DND-41 (cell line): ENCODE measurements at regions not wholly inside any gene's neighbourhood (a gene's known extent, or its start where the extent isn't known, plus 50 kb on each side); places are given as distances from the start of the nearest gene placed in this dataset.

Experiments used
- ATAC-seq: fragments of 200-7000 bp; cut with Tn5 transposase; 3 replicates; pipeline ENCODE4 v1.9.1; 2021; ENCODE audit warnings: low read depth; ENCODE audit not compliant: insufficient read depth
- DNase-seq: peaks from one replicate; pipeline ENCODE4 v3.0.0-alpha.2; 2020
- H2AFZ ChIP-seq: 2 replicates; pipeline ENCODE4 v1.6.0; 2012; ENCODE audit warnings: low read depth, low read length
- H3K27ac ChIP-seq: 2 replicates; pipeline ENCODE4 v1.5.1; 2012; ENCODE audit warnings: low read length, inconsistent platforms
- H3K27me3 ChIP-seq: fragments of 200-600 bp; sonication (generic); 2 replicates; pipeline ENCODE4 v1.6.0; 2012; ENCODE audit warnings: low read length, mild to moderate bottlenecking, inconsistent platforms; ENCODE audit not compliant: insufficient read depth, poor library complexity
- H3K36me3 ChIP-seq: 2 replicates; pipeline ENCODE4 v1.5.1; 2012; ENCODE audit warnings: low read length, inconsistent platforms; ENCODE audit not compliant: insufficient read depth
- H3K4me1 ChIP-seq: 2 replicates; pipeline ENCODE4 v1.5.1; 2012; ENCODE audit warnings: mild to moderate bottlenecking, low read length; ENCODE audit not compliant: insufficient read depth
- H3K4me2 ChIP-seq: 2 replicates; pipeline ENCODE4 v1.6.0; 2012; ENCODE audit warnings: mild to moderate bottlenecking, moderate library complexity, low read length, inconsistent platforms; ENCODE audit not compliant: insufficient read depth
- H3K4me3 ChIP-seq, 2 experiments: fragments of 200-600 bp in 1 of 2; shearing (Covaris generic) in 1 of 2; 2 replicates each; pipeline ENCODE4 v1.5.1; 2012 to 2016; ENCODE audit warnings: inconsistent platforms in 2 of 2, low read length in 2 of 2, mild to moderate bottlenecking in 2 of 2, low read depth in 1 of 2, moderate library complexity in 1 of 2
- H3K79me2 ChIP-seq: 2 replicates; pipeline ENCODE4 v1.6.0; 2012; ENCODE audit warnings: low read length, inconsistent platforms; ENCODE audit not compliant: insufficient read depth
- H3K9ac ChIP-seq: 2 replicates; pipeline ENCODE4 v1.6.0; 2012; ENCODE audit warnings: low read depth, mild to moderate bottlenecking, inconsistent platforms, low read length, moderate library complexity
- H3K9me3 ChIP-seq: 2 replicates; pipeline ENCODE4 v1.5.1; 2012; ENCODE audit warnings: low read length, moderate library complexity, mild to moderate bottlenecking, inconsistent platforms; ENCODE audit not compliant: insufficient read depth, severe bottlenecking
- H4K20me1 ChIP-seq: 2 replicates; pipeline ENCODE4 v1.6.0; 2012; ENCODE audit warnings: low read length; ENCODE audit not compliant: insufficient read depth
- EZH2 ChIP-seq: IDR thresholded peaks from 3 replicates; pipeline ENCODE4 v1.6.1; 2012; ENCODE audit warnings: borderline replicate concordance, low read depth, mild to moderate bottlenecking, moderate library complexity, low read length, inconsistent platforms; ENCODE audit not compliant: severe bottlenecking
- TF ChIP-seq, protein P1 (sequence below): IDR thresholded peaks from 2 replicates; pipeline ENCODE4 v1.5.1; 2012; ENCODE audit warnings: borderline replicate concordance, low read length, moderate library complexity, mild to moderate bottlenecking; ENCODE audit not compliant: poor library complexity, severe bottlenecking; ENCODE audit errors: extremely low read depth

DNA sequence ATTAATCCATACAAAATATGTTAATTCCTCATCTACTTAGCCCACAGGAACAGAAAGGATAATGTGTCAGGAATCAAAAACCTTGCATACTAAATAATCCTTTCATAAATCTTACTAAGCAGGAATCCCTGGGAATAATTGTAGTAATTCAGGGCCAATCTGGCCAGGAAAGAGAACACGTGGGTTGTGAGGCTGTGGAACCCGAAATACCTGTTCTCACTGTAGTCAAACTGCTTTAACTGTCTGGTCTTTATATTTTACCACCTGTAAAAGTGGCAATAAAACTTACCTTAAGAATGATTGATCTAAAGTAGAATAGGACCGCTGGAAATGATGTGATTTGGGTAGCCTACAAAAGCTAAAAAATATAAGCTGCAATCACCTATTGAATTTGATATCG is 1620.9 kb downstream of the STIM2 start:
- ATAC-seq (no peak), DNase-seq (no peak)
- Histone ChIP-seq H3K9me3 (no peaks in the 10 kb centered on the region), H3K27me3 (no peaks in the 10 kb centered on the region), H3K4me2 (no peak overlapping the region), H3K79me2 (no peaks in the 10 kb centered on the region), H3K4me1 (no peaks in the 10 kb centered on the region), H3K9ac (no peak overlapping the region), H3K27ac (no peak overlapping the region), H2AFZ (no peak overlapping the region), H4K20me1 (no peaks in the 10 kb centered on the region), H3K4me3 (no peak overlapping the region), H3K36me3 (no peaks in the 10 kb centered on the region)
- TF ChIP-seq EZH2: no peak
- TF ChIP-seq, protein P1, sequence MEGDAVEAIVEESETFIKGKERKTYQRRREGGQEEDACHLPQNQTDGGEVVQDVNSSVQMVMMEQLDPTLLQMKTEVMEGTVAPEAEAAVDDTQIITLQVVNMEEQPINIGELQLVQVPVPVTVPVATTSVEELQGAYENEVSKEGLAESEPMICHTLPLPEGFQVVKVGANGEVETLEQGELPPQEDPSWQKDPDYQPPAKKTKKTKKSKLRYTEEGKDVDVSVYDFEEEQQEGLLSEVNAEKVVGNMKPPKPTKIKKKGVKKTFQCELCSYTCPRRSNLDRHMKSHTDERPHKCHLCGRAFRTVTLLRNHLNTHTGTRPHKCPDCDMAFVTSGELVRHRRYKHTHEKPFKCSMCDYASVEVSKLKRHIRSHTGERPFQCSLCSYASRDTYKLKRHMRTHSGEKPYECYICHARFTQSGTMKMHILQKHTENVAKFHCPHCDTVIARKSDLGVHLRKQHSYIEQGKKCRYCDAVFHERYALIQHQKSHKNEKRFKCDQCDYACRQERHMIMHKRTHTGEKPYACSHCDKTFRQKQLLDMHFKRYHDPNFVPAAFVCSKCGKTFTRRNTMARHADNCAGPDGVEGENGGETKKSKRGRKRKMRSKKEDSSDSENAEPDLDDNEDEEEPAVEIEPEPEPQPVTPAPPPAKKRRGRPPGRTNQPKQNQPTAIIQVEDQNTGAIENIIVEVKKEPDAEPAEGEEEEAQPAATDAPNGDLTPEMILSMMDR: no peak

DNA sequence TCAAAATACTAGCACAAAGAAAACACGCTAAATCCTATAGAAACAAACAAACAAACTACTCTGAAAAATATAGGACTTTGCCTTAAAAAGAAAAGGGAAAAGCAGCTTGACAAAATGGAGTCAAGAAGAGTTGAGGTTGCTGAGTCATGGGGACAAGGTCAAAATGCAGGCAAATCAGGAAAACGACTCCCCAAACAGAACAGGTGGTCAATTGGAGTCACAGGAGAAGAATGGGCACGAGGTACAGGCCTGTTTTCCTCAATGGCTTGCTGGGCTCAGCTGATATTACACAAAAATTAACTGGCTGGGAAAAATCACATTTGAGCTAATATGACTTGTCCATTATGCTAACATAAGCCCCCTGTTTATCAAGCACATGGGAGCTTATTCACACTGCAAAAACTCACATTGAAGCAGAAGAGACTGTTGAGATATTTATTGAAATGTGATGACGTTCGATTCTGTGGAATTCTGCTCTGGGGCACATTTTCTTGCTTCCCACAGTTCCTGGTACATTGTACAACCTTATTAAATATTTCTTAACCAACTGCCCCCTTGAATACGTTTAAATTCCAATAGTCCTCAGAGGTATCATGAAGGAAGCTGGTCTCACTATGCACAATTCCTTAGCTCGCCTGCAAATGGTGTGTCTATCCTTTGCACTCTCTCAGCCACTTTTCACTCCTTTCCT is 1622.1 kb downstream of the STIM2 start:
- Histone ChIP-seq H3K4me1 (no peaks in the 10 kb centered on the region), H2AFZ (no peak overlapping the region), H4K20me1 (no peaks in the 10 kb centered on the region), H3K27ac (no peak overlapping the region), H3K79me2 (no peaks in the 10 kb centered on the region), H3K9ac (no peak overlapping the region), H3K4me3 (no peak overlapping the region), H3K36me3 (no peaks in the 10 kb centered on the region), H3K9me3 (no peaks in the 10 kb centered on the region), H3K27me3 (no peaks in the 10 kb centered on the region), H3K4me2 (no peak overlapping the region)
- TF ChIP-seq, protein P1: no peak
- no peak for TF ChIP-seq EZH2
- ATAC-seq (no peak), DNase-seq (no peak)

DNA sequence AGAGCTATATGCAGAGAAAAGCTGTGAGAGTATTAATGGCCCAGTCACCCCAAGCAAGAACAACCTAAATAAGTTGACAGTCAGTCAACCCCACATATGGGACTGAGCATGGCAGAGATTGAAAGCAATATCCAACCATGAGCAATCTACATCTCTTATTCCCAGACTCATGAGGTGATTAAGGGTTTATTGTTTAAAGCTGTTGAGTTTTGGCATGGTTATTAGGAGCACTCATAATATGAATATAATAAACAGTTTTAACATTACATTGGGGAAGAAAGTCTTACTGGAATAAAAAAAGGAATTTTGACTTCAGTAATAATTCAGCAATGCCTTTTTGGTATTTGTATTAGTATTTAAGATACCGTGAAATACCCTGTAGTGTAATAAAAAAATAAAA is 1627.4 kb downstream of the STIM2 start:
- DNase-seq (no peak), ATAC-seq (no peak)
- H3K9ac ChIP-seq: no peak overlapping the region
- no peak overlapping the region for H3K4me3 ChIP-seq
- no peaks in the 10 kb centered on the region for H3K36me3 ChIP-seq
- H3K27ac ChIP-seq: no peak overlapping the region
- H3K79me2 ChIP-seq: no peaks in the 10 kb centered on the region
- H3K4me1 ChIP-seq: no peaks in the 10 kb centered on the region
- H4K20me1 ChIP-seq: no peaks in the 10 kb centered on the region
- no peak overlapping the region for H2AFZ ChIP-seq
- H3K27me3 ChIP-seq: no peaks in the 10 kb centered on the region
- H3K4me2 ChIP-seq: no peak overlapping the region
- H3K9me3 ChIP-seq: no peaks in the 10 kb centered on the region
- TF ChIP-seq, protein P1: no peak
- TF ChIP-seq EZH2: no peak
